ENCODE measurements at regions not wholly inside any gene's neighbourhood (a gene's known extent, or its start where the extent isn't known, plus 50 kb on each side); places are given as distances from the start of the nearest gene placed in this dataset.

GRCh38 chr4:41437111-41437536 lies 100.8 kb upstream of the LIMCH1 start:
- Histone ChIP-seq H3K4me1 (peaks cover 0 to 37% (median 6%) of the 10 kb centered on the region in 4 donors), H3K4me3 (no peak overlapping the region), H3K9me3 (no peaks in the 10 kb centered on the region), H3K27me3 (no peaks in the 10 kb centered on the region), H3K27ac (peak overlapping the region in 2 of 4 donors; percentile 21 to 49), H3K36me3 (no peaks in the 10 kb centered on the region)
- 48 to 66% methylated on average over 2 of the region's 2 CpGs for WGBS, 2 donors
- no peak for DNase-seq (ENCODE audit: low spot score in 2 of 2)
- TF ChIP-seq, protein P1, sequence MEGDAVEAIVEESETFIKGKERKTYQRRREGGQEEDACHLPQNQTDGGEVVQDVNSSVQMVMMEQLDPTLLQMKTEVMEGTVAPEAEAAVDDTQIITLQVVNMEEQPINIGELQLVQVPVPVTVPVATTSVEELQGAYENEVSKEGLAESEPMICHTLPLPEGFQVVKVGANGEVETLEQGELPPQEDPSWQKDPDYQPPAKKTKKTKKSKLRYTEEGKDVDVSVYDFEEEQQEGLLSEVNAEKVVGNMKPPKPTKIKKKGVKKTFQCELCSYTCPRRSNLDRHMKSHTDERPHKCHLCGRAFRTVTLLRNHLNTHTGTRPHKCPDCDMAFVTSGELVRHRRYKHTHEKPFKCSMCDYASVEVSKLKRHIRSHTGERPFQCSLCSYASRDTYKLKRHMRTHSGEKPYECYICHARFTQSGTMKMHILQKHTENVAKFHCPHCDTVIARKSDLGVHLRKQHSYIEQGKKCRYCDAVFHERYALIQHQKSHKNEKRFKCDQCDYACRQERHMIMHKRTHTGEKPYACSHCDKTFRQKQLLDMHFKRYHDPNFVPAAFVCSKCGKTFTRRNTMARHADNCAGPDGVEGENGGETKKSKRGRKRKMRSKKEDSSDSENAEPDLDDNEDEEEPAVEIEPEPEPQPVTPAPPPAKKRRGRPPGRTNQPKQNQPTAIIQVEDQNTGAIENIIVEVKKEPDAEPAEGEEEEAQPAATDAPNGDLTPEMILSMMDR (IDR thresholded peaks at IDR 0.05): no peak
- no peak for TF ChIP-seq POLR2A (IDR thresholded peaks at IDR 0.05)

DNA sequence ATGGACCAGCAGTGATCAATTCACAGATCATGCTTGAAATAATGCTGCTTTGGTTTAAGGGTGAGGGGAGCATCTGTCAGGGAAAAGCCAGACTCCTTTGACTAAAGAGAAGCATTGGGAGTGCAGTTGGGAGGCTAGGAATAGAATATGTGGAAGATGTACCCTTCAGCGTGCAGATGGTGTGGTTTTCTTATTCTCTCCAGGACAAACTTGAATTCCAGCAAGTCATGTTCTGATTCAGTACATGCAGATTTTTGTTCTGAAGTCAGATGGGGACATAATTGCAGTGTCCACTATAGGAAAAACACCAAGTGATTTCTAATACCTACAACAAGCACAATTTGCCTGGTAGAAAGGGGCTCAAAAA lies 99.0 kb upstream of the LIMCH1 start:
- Histone ChIP-seq H3K4me1 (peaks cover 0 to 22% (median 0%) of the 10 kb centered on the region in 4 donors), H3K27ac (peak overlapping the region in 2 of 4 donors; percentile 8 to 18)

DNA sequence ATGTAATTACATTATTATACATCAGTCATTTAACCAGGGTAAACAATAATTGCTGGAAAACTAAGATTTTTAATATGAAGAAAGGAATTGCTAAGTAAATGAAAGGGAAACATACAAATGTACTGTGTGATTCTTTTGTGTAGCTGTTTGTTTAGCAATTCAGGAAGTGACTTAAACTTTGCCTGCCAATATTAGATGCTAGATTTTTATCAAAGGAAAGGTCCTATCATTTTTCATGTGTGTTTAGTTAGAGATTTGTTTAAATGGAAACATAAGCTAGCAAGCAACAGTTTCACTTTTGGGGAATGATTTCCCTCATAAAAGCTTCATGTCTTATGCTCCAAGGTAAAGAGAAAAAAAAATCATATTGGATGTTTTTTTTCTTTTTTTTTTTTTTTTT lies 95.1 kb upstream of the LIMCH1 start:
- DNase-seq (ENCODE audit: low spot score in 2 of 2): no peak

More for the DNA sequence above, 99.0 kb upstream of the LIMCH1 start:
- Histone ChIP-seq H3K4me3 (no peak overlapping the region), H3K36me3 (no peaks in the 10 kb centered on the region), H3K9me3 (no peaks in the 10 kb centered on the region), H3K27me3 (no peaks in the 10 kb centered on the region)
- WGBS, 2 donors: 90% methylated on average over 1 of the region's 1 CpG
- TF ChIP-seq EP300 (IDR thresholded peaks at IDR 0.05) (no peak), POLR2A (IDR thresholded peaks at IDR 0.05) (no peak)
- TF ChIP-seq, protein P1 (IDR thresholded peaks at IDR 0.05): no peak
- DNase-seq (ENCODE audit: low spot score in 2 of 2): no peak

DNA sequence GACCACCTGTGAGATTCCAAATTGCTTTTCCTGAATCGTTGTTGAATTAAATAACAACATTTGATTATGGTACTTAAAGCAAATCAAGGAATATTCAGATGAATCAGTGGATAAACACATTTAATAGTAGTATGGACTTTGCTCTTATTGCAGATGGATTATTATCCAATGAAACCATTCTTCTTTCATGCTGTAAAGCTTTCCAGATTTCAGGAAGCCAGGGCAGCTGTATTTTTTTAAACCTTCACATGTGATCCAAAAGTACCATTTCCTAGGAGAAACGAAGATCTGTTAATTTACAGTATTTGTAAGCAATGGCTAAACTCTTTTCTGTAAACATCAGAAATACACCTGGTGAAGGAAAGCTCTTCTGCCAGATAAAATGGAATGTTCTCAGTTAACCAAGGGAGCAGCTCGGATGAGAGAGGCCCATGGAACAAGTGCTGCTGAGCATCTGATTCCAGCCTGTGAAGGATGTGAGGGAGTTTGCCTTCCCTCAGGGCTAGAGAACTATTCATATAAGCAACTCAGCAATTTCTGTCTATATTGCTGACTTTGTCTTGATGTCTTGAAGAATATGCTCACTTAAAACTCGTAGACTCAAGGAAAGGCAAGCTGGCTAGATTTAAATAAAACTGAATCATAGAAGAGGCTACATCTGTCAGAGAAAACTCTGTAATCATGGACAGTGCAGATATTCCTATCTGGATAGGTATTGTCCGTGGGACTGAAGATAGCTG lies 94.4 kb upstream of the LIMCH1 start:
- no peaks in the 10 kb centered on the region for H3K36me3 ChIP-seq
- 65 to 72% methylated on average over 5 of the region's 5 CpGs for WGBS, 2 donors
- peaks cover 0 to 9% (median 0%) of the 10 kb centered on the region in 4 donors for H3K4me1 ChIP-seq
- TF ChIP-seq, protein P1 (IDR thresholded peaks at IDR 0.05): no peak
- no peak for TF ChIP-seq EP300 (IDR thresholded peaks at IDR 0.05)
- TF ChIP-seq POLR2A (IDR thresholded peaks at IDR 0.05): no peak
- H3K27ac ChIP-seq: no peak overlapping the region
- DNase-seq (ENCODE audit: low spot score in 2 of 2): no peak
- H3K27me3 ChIP-seq: no peaks in the 10 kb centered on the region
- no peaks in the 10 kb centered on the region for H3K9me3 ChIP-seq
- H3K4me3 ChIP-seq: no peak overlapping the region

More for the DNA sequence above, 95.1 kb upstream of the LIMCH1 start:
- H3K27ac ChIP-seq: no peak overlapping the region
- H3K9me3 ChIP-seq: no peaks in the 10 kb centered on the region
- no peaks in the 10 kb centered on the region for H3K36me3 ChIP-seq
- H3K4me1 ChIP-seq: peaks cover 0 to 9% (median 0%) of the 10 kb centered on the region in 4 donors
- TF ChIP-seq EP300 (IDR thresholded peaks at IDR 0.05) (no peak), POLR2A (IDR thresholded peaks at IDR 0.05) (no peak)
- TF ChIP-seq, protein P1 (IDR thresholded peaks at IDR 0.05): no peak
- H3K4me3 ChIP-seq: no peak overlapping the region
- no peaks in the 10 kb centered on the region for H3K27me3 ChIP-seq

DNA sequence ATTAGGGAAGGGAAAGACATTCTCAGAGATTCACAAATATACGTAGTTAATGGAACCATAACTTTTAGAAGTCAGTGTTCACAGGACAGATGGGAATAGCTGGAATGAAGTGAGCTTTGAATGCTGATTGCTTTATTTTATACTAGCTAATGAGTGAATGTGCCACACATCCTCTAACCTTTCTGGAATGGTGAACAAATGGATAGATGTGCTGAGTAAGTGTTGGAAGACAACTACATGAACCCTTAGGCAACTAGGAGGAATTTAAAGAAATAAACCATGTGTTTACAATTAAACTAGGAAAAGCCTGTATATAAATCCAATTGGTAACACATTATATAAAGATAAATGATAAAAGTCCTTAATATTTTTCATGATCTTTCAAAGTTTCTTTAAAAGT lies 91.6 kb upstream of the LIMCH1 start:
- no peaks in the 10 kb centered on the region for H3K9me3 ChIP-seq
- DNase-seq (ENCODE audit: low spot score in 2 of 2): no peak
- no peaks in the 10 kb centered on the region for H3K36me3 ChIP-seq
- WGBS, 2 donors: 93% methylated on average over 1 of the region's 1 CpG
- H3K27me3 ChIP-seq: no peaks in the 10 kb centered on the region
- H3K4me3 ChIP-seq: no peak overlapping the region
- no peak overlapping the region for H3K27ac ChIP-seq
- peaks cover 0 to 11% (median 0%) of the 10 kb centered on the region in 4 donors for H3K4me1 ChIP-seq
- TF ChIP-seq EP300 (IDR thresholded peaks at IDR 0.05) (no peak), POLR2A (IDR thresholded peaks at IDR 0.05) (no peak)
- TF ChIP-seq, protein P1 (IDR thresholded peaks at IDR 0.05): no peak
